HEK293 (cell line): ENCODE measurements at regions not wholly inside any gene's neighbourhood (a gene's known extent, or its start where the extent isn't known, plus 50 kb on each side); places are given as distances from the start of the nearest gene placed in this dataset.

Experiments
- CTCF ChIA-PET: fragments of 350-600 bp; formaldehyde crosslinking; extraction: SDS; loops from one replicate; lab custom pipeline; 2021; ENCODE audit warnings: antibody characterized with exemption; lab: Yijun Ruan, JAX
- POLR2A ChIA-PET: fragments of 300-600 bp; formaldehyde crosslinking; extraction: SDS; loops from one replicate; lab custom pipeline; 2020; ENCODE audit warnings: antibody characterized with exemption, inconsistent platforms; lab: Yijun Ruan, JAX
- H3K27ac ChIP-seq: fragments of 200-500 bp; sonication (Bioruptor generic); 2 replicates; pipeline ENCODE4 v1.5.1; 2014; ENCODE audit warnings: low read depth, low read length, control low read depth, inconsistent platforms; ENCODE audit errors: extremely low read depth
- H3K36me3 ChIP-seq, 2 experiments: fragments of 200-500 bp in 1 of 2; sonication (Bioruptor generic) in 1 of 2; 1 replicate in 1 of 2; 2 replicates in 1 of 2; pipeline ENCODE4 v1.5.1; 2014 to 2017; ENCODE audit warnings: inconsistent platforms in 2 of 2, low read length in 2 of 2; ENCODE audit not compliant: control insufficient read depth in 2 of 2, insufficient read depth in 1 of 2
- H3K4me1 ChIP-seq: fragments of 200-500 bp; sonication (Bioruptor generic); 2 replicates; pipeline ENCODE4 v1.5.1; 2014; ENCODE audit warnings: mild to moderate bottlenecking, low read length, inconsistent platforms; ENCODE audit not compliant: control insufficient read depth, insufficient read depth
- H3K4me3 ChIP-seq: 2 replicates; pipeline ENCODE4 v1.5.1; 2011; ENCODE audit warnings: low read depth, mild to moderate bottlenecking, control low read depth, low read length, moderate library complexity
- H3K9me3 ChIP-seq: fragments of 200-500 bp; sonication (Bioruptor generic); 2 replicates; pipeline ENCODE4 v1.5.1; 2014; ENCODE audit warnings: low read depth, low read length, inconsistent platforms; ENCODE audit not compliant: control insufficient read depth, insufficient read depth
- GLI2 ChIP-seq: fragments of 450-650 bp; formaldehyde crosslinking; IDR thresholded peaks from 2 replicates; pipeline ENCODE4; 2017; ENCODE audit warnings: missing biosample characterization, missing genetic modification characterization, low read depth, borderline replicate concordance
- GLI4 ChIP-seq: fragments of 450-650 bp; formaldehyde crosslinking; IDR thresholded peaks from 2 replicates; pipeline ENCODE4 v1.5.1; 2016; ENCODE audit warnings: missing biosample characterization, missing genetic modification characterization
- HOXA7 ChIP-seq: sonication (generic); formaldehyde crosslinking; IDR thresholded peaks from 2 replicates; pipeline ENCODE4 v1.8.1; 2022; ENCODE audit warnings: missing genetic modification reagents, borderline replicate concordance
- IKZF3 ChIP-seq: fragments of 450-650 bp; IDR thresholded peaks from 2 replicates; pipeline ENCODE4 v1.5.0; 2018; ENCODE audit warnings: missing biosample characterization, mild to moderate bottlenecking, missing genetic modification characterization, moderate library complexity
- MYNN ChIP-seq: fragments of 450-650 bp; formaldehyde crosslinking; IDR thresholded peaks from 2 replicates; pipeline ENCODE4 v1.5.1; 2016; ENCODE audit warnings: missing biosample characterization, missing genetic modification characterization, borderline replicate concordance
- SP2 ChIP-seq: fragments of 450-650 bp; formaldehyde crosslinking; IDR thresholded peaks from 2 replicates; pipeline ENCODE4 v1.5.1; 2016; ENCODE audit warnings: missing biosample characterization, missing genetic modification characterization
- ZBTB21 ChIP-seq: fragments of 450-650 bp; formaldehyde crosslinking; IDR thresholded peaks from 2 replicates; pipeline ENCODE4 v1.5.1; 2017; ENCODE audit warnings: missing biosample characterization, missing genetic modification characterization
- ZNF114 ChIP-seq: fragments of 450-650 bp; formaldehyde crosslinking; IDR thresholded peaks from 2 replicates; pipeline ENCODE4 v1.5.0; 2017; ENCODE audit warnings: missing biosample characterization, missing genetic modification characterization
- ZNF146 ChIP-seq: fragments of 450-650 bp; formaldehyde crosslinking; IDR thresholded peaks from 2 replicates; pipeline ENCODE4 v1.5.1; 2016; ENCODE audit warnings: missing biosample characterization, missing genetic modification characterization
- ZNF169 ChIP-seq: fragments of 450-650 bp; formaldehyde crosslinking; IDR thresholded peaks from 2 replicates; pipeline ENCODE4 v1.5.1; 2016; ENCODE audit warnings: missing biosample characterization, missing genetic modification characterization
- ZNF214 ChIP-seq: fragments of 450-650 bp; formaldehyde crosslinking; IDR thresholded peaks from 2 replicates; pipeline ENCODE4 v1.5.1; 2017; ENCODE audit warnings: missing biosample characterization, mild to moderate bottlenecking, missing genetic modification characterization, borderline replicate concordance
- ZNF404 ChIP-seq: fragments of 450-650 bp; formaldehyde crosslinking; IDR thresholded peaks from 2 replicates; pipeline ENCODE4 v1.5.1; 2017; ENCODE audit warnings: missing biosample characterization, missing genetic modification characterization
- ZNF548 ChIP-seq: fragments of 450-650 bp; formaldehyde crosslinking; IDR thresholded peaks from 2 replicates; pipeline ENCODE4 v1.5.1; 2016; ENCODE audit warnings: missing biosample characterization, missing genetic modification characterization
- ZNF571 ChIP-seq: fragments of 450-650 bp; formaldehyde crosslinking; IDR thresholded peaks from 2 replicates; pipeline ENCODE4 v1.5.0; 2017; ENCODE audit warnings: missing biosample characterization, missing genetic modification characterization
- ZNF610 ChIP-seq: fragments of 450-650 bp; formaldehyde crosslinking; IDR thresholded peaks from 2 replicates; pipeline ENCODE4 v1.5.1; 2016; ENCODE audit warnings: missing biosample characterization, missing genetic modification characterization, borderline replicate concordance
- ZNF624 ChIP-seq: fragments of 450-650 bp; formaldehyde crosslinking; IDR thresholded peaks from 2 replicates; pipeline ENCODE4 v1.5.1; 2017; ENCODE audit warnings: missing biosample characterization, missing genetic modification characterization
- ZNF670 ChIP-seq: fragments of 450-650 bp; formaldehyde crosslinking; IDR thresholded peaks from 2 replicates; pipeline ENCODE4 v1.5.1; 2016; ENCODE audit warnings: missing biosample characterization, missing genetic modification characterization, low read depth
- ZNF785 ChIP-seq: fragments of 450-650 bp; formaldehyde crosslinking; IDR thresholded peaks from 2 replicates; pipeline ENCODE4 v1.5.1; 2016; ENCODE audit warnings: missing biosample characterization, missing genetic modification characterization
- ZSCAN23 ChIP-seq: fragments of 450-650 bp; formaldehyde crosslinking; IDR thresholded peaks from 2 replicates; pipeline ENCODE4 v1.5.1; 2016; ENCODE audit warnings: missing biosample characterization, missing genetic modification characterization
- TF ChIP-seq, protein P1 (sequence below): fragments of 450-650 bp; formaldehyde crosslinking; IDR thresholded peaks from 2 replicates; pipeline ENCODE4 v1.5.1; 2016; ENCODE audit warnings: missing biosample characterization, missing genetic modification characterization
- TF ChIP-seq, protein P2 (sequence below): fragments of 450-650 bp; formaldehyde crosslinking; IDR thresholded peaks from 2 replicates; pipeline ENCODE4 v1.5.1; 2017; ENCODE audit warnings: missing biosample characterization, mild to moderate bottlenecking, missing genetic modification characterization, moderate library complexity
- TF ChIP-seq, protein P3 (sequence below): fragments of 450-650 bp; formaldehyde crosslinking; IDR thresholded peaks from 2 replicates; pipeline ENCODE4 v1.5.1; 2016; ENCODE audit warnings: missing biosample characterization, missing genetic modification characterization
- TF ChIP-seq, protein P4 (sequence below): fragments of 450-650 bp; formaldehyde crosslinking; IDR thresholded peaks from 2 replicates; pipeline ENCODE4 v1.5.1; 2016; ENCODE audit warnings: missing biosample characterization, missing genetic modification characterization

DNA sequence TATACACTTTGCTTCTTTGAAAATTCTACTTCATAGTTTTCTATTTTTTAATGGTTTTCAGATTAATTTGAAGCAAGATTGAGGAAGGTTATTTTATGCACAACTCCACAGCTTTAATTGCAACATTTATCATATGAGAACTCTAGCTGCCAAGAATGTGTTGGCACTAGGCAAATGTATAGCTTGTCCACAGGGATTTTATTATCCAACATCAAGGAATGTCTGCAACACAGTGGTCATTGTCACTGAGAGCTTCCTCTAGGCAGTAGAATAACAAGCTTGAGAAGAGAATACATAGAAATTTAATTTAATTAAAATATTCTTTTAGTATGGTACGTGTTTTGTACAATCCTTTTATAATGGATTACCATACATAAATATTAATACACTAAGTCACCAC lies 1600.8 kb downstream of the ARAP2 start:
- CTCF ChIA-PET, result no interaction called here
- TF ChIP-seq GLI4 (tag by site-specific recombination), result no peak
- TF ChIP-seq, all 188 proteins: peak for 0
- POLR2A ChIA-PET, result no interaction called here

DNA sequence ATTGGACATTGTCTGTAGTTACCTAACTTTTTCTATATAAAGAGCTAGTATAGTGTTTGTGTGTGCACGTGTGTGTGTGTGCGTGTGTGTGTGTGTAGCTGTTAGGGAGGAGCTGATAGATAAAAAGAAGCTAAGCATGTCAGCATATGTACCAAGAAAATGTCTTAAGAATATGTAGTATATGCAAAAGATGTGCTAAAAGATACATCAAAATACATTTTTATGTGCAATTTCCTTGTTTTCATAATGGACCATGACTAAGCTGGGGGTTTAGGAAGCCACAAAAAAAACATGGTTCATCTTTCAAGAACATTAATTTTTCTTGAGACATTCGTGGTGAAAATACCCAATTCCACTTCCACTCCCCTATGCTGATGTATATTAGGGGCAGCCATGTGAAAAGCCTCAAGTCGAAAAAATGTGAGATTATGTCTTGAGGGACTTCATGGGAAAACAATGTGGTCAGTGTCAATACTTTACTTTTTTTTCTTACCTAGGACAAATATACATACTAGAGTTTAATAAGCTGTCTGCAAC lies 1599.7 kb downstream of the ARAP2 start:
- H3K9me3 ChIP-seq, result no peaks in the 10 kb centered on the region
- no peak overlapping the region for H3K4me3 ChIP-seq
- H3K4me1 ChIP-seq, result no peaks in the 10 kb centered on the region
- H3K27ac ChIP-seq, result no peak overlapping the region
- ChIA-PET POLR2A (no interaction called here), CTCF (no interaction called here)
- TF ChIP-seq ZNF404 (no peak), ZNF670 (tag by site-specific recombination) (no peak), ZNF571 (tag by site-specific recombination) (no peak)
- no peaks in the 10 kb centered on the region for H3K36me3 ChIP-seq

More for the DNA sequence above, 1600.8 kb downstream of the ARAP2 start:
- no peaks in the 10 kb centered on the region for H3K4me1 ChIP-seq
- no peaks in the 10 kb centered on the region for H3K9me3 ChIP-seq
- H3K27ac ChIP-seq, result no peak overlapping the region
- no peak overlapping the region for H3K4me3 ChIP-seq
- no peaks in the 10 kb centered on the region for H3K36me3 ChIP-seq

DNA sequence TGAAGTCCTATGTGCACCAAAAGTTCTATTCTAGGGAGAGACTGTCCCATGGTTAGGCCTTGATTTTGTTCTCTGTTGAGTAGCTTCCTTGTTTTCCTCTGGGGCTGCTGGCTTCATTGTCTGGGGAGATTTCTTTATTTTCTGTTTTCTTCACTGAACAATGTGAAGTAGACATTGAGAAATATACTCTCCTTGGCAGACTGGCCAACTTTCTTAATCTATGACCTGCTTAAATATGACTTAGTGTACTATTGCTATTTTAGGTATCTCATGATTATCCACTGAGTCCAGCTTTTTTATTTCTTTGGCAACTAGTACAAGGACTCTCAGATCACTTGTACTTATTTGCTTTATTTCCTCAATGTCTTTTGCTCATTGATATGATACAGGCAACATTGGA lies 1594.6 kb downstream of the ARAP2 start:
- POLR2A ChIA-PET, result no interaction called here
- Histone ChIP-seq H3K4me1 (no peaks in the 10 kb centered on the region), H3K27ac (no peak overlapping the region), H3K4me3 (no peak overlapping the region), H3K36me3 (no peaks in the 10 kb centered on the region), H3K9me3 (no peaks in the 10 kb centered on the region)
- TF ChIP-seq, protein P1, sequence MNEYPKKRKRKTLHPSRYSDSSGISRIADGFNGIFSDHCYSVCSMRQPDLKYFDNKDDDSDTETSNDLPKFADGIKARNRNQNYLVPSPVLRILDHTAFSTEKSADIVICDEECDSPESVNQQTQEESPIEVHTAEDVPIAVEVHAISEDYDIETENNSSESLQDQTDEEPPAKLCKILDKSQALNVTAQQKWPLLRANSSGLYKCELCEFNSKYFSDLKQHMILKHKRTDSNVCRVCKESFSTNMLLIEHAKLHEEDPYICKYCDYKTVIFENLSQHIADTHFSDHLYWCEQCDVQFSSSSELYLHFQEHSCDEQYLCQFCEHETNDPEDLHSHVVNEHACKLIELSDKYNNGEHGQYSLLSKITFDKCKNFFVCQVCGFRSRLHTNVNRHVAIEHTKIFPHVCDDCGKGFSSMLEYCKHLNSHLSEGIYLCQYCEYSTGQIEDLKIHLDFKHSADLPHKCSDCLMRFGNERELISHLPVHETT, result no peak
- TF ChIP-seq ZBTB21 (tag by site-specific recombination) (no peak), MYNN (tag by site-specific recombination) (no peak), ZNF146 (tag by site-specific recombination) (no peak), ZNF114 (tag by site-specific recombination) (no peak), ZNF548 (tag by site-specific recombination) (no peak), ZNF169 (tag by site-specific recombination) (no peak), ZNF214 (tag by site-specific recombination) (no peak), ZNF785 (no peak), SP2 (no peak), ZNF624 (tag by site-specific recombination) (no peak), GLI2 (tag by site-specific recombination) (no peak), ZSCAN23 (tag by site-specific recombination) (no peak), IKZF3 (tag by site-specific recombination) (no peak), HOXA7 (no peak), ZNF610 (no peak)
- TF ChIP-seq, protein P2, sequence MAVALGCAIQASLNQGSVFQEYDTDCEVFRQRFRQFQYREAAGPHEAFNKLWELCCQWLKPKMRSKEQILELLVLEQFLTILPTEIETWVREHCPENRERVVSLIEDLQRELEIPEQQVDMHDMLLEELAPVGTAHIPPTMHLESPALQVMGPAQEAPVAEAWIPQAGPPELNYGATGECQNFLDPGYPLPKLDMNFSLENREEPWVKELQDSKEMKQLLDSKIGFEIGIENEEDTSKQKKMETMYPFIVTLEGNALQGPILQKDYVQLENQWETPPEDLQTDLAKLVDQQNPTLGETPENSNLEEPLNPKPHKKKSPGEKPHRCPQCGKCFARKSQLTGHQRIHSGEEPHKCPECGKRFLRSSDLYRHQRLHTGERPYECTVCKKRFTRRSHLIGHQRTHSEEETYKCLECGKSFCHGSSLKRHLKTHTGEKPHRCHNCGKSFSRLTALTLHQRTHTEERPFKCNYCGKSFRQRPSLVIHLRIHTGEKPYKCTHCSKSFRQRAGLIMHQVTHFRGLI, result no peak
- TF ChIP-seq, protein P3, sequence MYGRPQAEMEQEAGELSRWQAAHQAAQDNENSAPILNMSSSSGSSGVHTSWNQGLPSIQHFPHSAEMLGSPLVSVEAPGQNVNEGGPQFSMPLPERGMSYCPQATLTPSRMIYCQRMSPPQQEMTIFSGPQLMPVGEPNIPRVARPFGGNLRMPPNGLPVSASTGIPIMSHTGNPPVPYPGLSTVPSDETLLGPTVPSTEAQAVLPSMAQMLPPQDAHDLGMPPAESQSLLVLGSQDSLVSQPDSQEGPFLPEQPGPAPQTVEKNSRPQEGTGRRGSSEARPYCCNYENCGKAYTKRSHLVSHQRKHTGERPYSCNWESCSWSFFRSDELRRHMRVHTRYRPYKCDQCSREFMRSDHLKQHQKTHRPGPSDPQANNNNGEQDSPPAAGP, result no peak
- TF ChIP-seq, protein P4, sequence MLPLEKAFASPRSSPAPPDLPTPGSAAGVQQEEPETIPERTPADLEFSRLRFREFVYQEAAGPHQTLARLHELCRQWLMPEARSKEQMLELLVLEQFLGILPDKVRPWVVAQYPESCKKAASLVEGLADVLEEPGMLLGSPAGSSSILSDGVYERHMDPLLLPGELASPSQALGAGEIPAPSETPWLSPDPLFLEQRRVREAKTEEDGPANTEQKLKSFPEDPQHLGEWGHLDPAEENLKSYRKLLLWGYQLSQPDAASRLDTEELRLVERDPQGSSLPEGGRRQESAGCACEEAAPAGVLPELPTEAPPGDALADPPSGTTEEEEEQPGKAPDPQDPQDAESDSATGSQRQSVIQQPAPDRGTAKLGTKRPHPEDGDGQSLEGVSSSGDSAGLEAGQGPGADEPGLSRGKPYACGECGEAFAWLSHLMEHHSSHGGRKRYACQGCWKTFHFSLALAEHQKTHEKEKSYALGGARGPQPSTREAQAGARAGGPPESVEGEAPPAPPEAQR, result no peak
- CTCF ChIA-PET, result no interaction called here
